CD4-positive, CD25-positive, alpha-beta regulatory T cell (primary cell): ENCODE measurements at regions not wholly inside any gene's neighbourhood (a gene's known extent, or its start where the extent isn't known, plus 50 kb on each side); places are given as distances from the start of the nearest gene placed in this dataset.
"Not testable (repeated sequence)": the region's sequence is repeated elsewhere in the genome, so short reads cannot be mapped to it uniquely, and the experiment has no call there.

Experiments
- ATAC-seq, 2 donors: fragments of 150-1000 bp; cut with Tn5 transposase; one replicate each; pipeline ENCODE4 v1.10.0; 2021; ENCODE audit warnings: low read depth in 2 of 2, moderate number of reproducible peaks in 2 of 2, moderate library complexity in 1 of 2
- DNase-seq, 3 donors: peaks; one replicate each; pipeline versions ENCODE4 v3.0.0 to v3.0.0-alpha.2; 2012 to 2022; ENCODE audit warnings: mixed read lengths in 1 of 3
- H3K27ac ChIP-seq: one replicate; pipeline ENCODE4 v1.7.0; 2013; ENCODE audit warnings: mild to moderate bottlenecking, low read length; ENCODE audit not compliant: insufficient read depth, poor library complexity, severe bottlenecking
- H3K27me3 ChIP-seq: one replicate; pipeline ENCODE4 v1.7.0; 2013; ENCODE audit warnings: low read length; ENCODE audit not compliant: control insufficient read depth, insufficient read depth
- H3K36me3 ChIP-seq: one replicate; pipeline ENCODE4 v1.7.0; 2013; ENCODE audit warnings: mild to moderate bottlenecking, low read length, moderate library complexity; ENCODE audit not compliant: control insufficient read depth, insufficient read depth
- H3K4me1 ChIP-seq: 2 replicates; pipeline ENCODE4 v1.7.0; 2013; ENCODE audit warnings: mild to moderate bottlenecking, low read length; ENCODE audit not compliant: insufficient read depth, control insufficient read depth, poor library complexity, severe bottlenecking
- H3K4me3 ChIP-seq: one replicate; pipeline ENCODE4 v1.7.0; 2013; ENCODE audit warnings: low read depth, mild to moderate bottlenecking, low read length, moderate library complexity
- H3K9me3 ChIP-seq, 2 experiments: 1 replicate in 1 of 2; 2 replicates in 1 of 2; pipeline ENCODE4 v1.7.0; 2013; ENCODE audit warnings: low read length in 2 of 2, mild to moderate bottlenecking in 1 of 2, moderate library complexity in 1 of 2; ENCODE audit not compliant: control insufficient read depth in 2 of 2
- H3K27ac Mint-ChIP-seq, 3 donors: one replicate each; pipeline ENCODE4 v1.8.0; 2020 to 2022; ENCODE audit warnings: mild to moderate bottlenecking in 3 of 3, mixed read lengths in 3 of 3, moderate library complexity in 2 of 3
- H3K27me3 Mint-ChIP-seq: one replicate; pipeline ENCODE4 v1.8.0; 2022; ENCODE audit warnings: mild to moderate bottlenecking, mixed read lengths
- H3K36me3 Mint-ChIP-seq: one replicate; pipeline ENCODE4 v1.8.0; 2020; ENCODE audit warnings: mixed read lengths
- H3K4me1 Mint-ChIP-seq, 4 donors: one replicate each; pipeline ENCODE4 v1.8.0; 2020 to 2022; ENCODE audit warnings: mixed read lengths in 4 of 4, mild to moderate bottlenecking in 1 of 4
- H3K4me3 Mint-ChIP-seq, 4 donors: one replicate each; pipeline ENCODE4 v1.8.0; 2020 to 2022; ENCODE audit warnings: mild to moderate bottlenecking in 4 of 4, mixed read lengths in 4 of 4, moderate library complexity in 3 of 4
- H3K9me3 Mint-ChIP-seq, 7 donors: one replicate each; pipeline ENCODE4 v1.8.0; 2020 to 2022; ENCODE audit warnings: mixed read lengths in 7 of 7, mild to moderate bottlenecking in 3 of 7, moderate library complexity in 2 of 7

- not testable (repeated sequence) for H3K4me1 Mint-ChIP-seq, H3K36me3 ChIP-seq, ATAC-seq, H3K27ac Mint-ChIP-seq, H3K27ac ChIP-seq, H3K27me3 Mint-ChIP-seq, H3K9me3 ChIP-seq, H3K27me3 ChIP-seq, DNase-seq, H3K4me3 ChIP-seq, H3K4me3 Mint-ChIP-seq, H3K4me1 ChIP-seq, H3K9me3 Mint-ChIP-seq, H3K36me3 Mint-ChIP-seq
Measured at GRCh38 chr7:51388241-51388640, 71.6 kb upstream of the COBL start.

- not testable (repeated sequence) for H3K4me3 Mint-ChIP-seq, H3K4me3 ChIP-seq, H3K27me3 Mint-ChIP-seq, H3K9me3 Mint-ChIP-seq, ATAC-seq, H3K27ac Mint-ChIP-seq, H3K36me3 Mint-ChIP-seq, H3K4me1 Mint-ChIP-seq, H3K27me3 ChIP-seq, H3K36me3 ChIP-seq, H3K4me1 ChIP-seq, DNase-seq, H3K9me3 ChIP-seq, H3K27ac ChIP-seq
Measured at GRCh38 chr7:51386806-51387568, 70.4 kb upstream of the COBL start.

- not testable (repeated sequence) for H3K36me3 ChIP-seq, H3K36me3 Mint-ChIP-seq, H3K27ac ChIP-seq, H3K9me3 Mint-ChIP-seq, ATAC-seq, DNase-seq, H3K4me3 ChIP-seq, H3K27me3 Mint-ChIP-seq, H3K4me3 Mint-ChIP-seq, H3K27ac Mint-ChIP-seq, H3K4me1 Mint-ChIP-seq, H3K9me3 ChIP-seq, H3K27me3 ChIP-seq, H3K4me1 ChIP-seq
Measured at GRCh38 chr7:51386184-51386583, 69.6 kb upstream of the COBL start.

- ATAC-seq, H3K36me3 Mint-ChIP-seq, DNase-seq, H3K27me3 Mint-ChIP-seq, H3K4me3 Mint-ChIP-seq, H3K9me3 ChIP-seq, H3K36me3 ChIP-seq, H3K27ac ChIP-seq, H3K4me1 Mint-ChIP-seq, H3K27ac Mint-ChIP-seq, H3K4me1 ChIP-seq, H3K27me3 ChIP-seq, H3K4me3 ChIP-seq, H3K9me3 Mint-ChIP-seq: not testable (repeated sequence)
Measured at GRCh38 chr7:51382243-51382642, 65.6 kb upstream of the COBL start.

GRCh38 chr7:51376420-51377092, 59.9 kb upstream of the COBL start:
- Histone ChIP-seq H3K27ac (no peak overlapping the region), H3K9me3 (no peaks in the 10 kb centered on the region), H3K4me3 (no peak overlapping the region), H3K4me1 (no peaks in the 10 kb centered on the region), H3K36me3 (no peaks in the 10 kb centered on the region), H3K27me3 (no peaks in the 10 kb centered on the region)
- no peak for DNase-seq
- no peak for ATAC-seq
- Mint-ChIP-seq H3K9me3 (peaks cover 0 to 2% (median 0%) of the 10 kb centered on the region in 7 donors), H3K4me3 (no peak overlapping the region), H3K36me3 (no peaks in the 10 kb centered on the region), H3K4me1 (no peaks in the 10 kb centered on the region), H3K27ac (no peak overlapping the region), H3K27me3 (no peaks in the 10 kb centered on the region)

GRCh38 chr7:51374936-51375335, 58.3 kb upstream of the COBL start:
- H3K27ac ChIP-seq: no peak overlapping the region
- H3K9me3 Mint-ChIP-seq: peaks cover 0 to 2% (median 0%) of the 10 kb centered on the region in 7 donors

GRCh38 chr7:51373607-51374006, 57.0 kb upstream of the COBL start:
- not testable (repeated sequence) for H3K4me1 Mint-ChIP-seq, H3K27ac ChIP-seq, H3K36me3 Mint-ChIP-seq, H3K27me3 Mint-ChIP-seq, H3K4me3 ChIP-seq, H3K4me1 ChIP-seq, H3K9me3 Mint-ChIP-seq, H3K9me3 ChIP-seq, H3K4me3 Mint-ChIP-seq, ATAC-seq, DNase-seq, H3K27ac Mint-ChIP-seq, H3K36me3 ChIP-seq, H3K27me3 ChIP-seq

More at GRCh38 chr7:51374936-51375335, 58.3 kb upstream of the COBL start:
- ATAC-seq (no peak), DNase-seq (no peak)
- Mint-ChIP-seq H3K4me1 (no peaks in the 10 kb centered on the region), H3K27me3 (no peaks in the 10 kb centered on the region), H3K36me3 (no peaks in the 10 kb centered on the region), H3K27ac (no peak overlapping the region), H3K4me3 (no peak overlapping the region)
- Histone ChIP-seq H3K4me3 (no peak overlapping the region), H3K36me3 (no peaks in the 10 kb centered on the region), H3K27me3 (no peaks in the 10 kb centered on the region), H3K9me3 (no peaks in the 10 kb centered on the region), H3K4me1 (no peaks in the 10 kb centered on the region)

GRCh38 chr7:51369746-51370145, 53.1 kb upstream of the COBL start:
- Mint-ChIP-seq H3K9me3 (peaks cover 0 to 2% (median 0%) of the 10 kb centered on the region in 7 donors), H3K27me3 (peaks cover 4% of the 10 kb centered on the region), H3K36me3 (no peaks in the 10 kb centered on the region), H3K27ac (no peak overlapping the region), H3K4me3 (no peak overlapping the region), H3K4me1 (no peaks in the 10 kb centered on the region)
- Histone ChIP-seq H3K27me3 (no peaks in the 10 kb centered on the region), H3K4me3 (no peak overlapping the region), H3K36me3 (no peaks in the 10 kb centered on the region), H3K4me1 (no peaks in the 10 kb centered on the region), H3K9me3 (no peaks in the 10 kb centered on the region), H3K27ac (no peak overlapping the region)
- ATAC-seq: no peak
- no peak for DNase-seq
